GM18520 (cell line): ENCODE measurements at regions not wholly inside any gene's neighbourhood (a gene's known extent, or its start where the extent isn't known, plus 50 kb on each side); places are given as distances from the start of the nearest gene placed in this dataset.
A peak's percentile ranks its signal among the peaks of the same experiment; 100 is the strongest.

Experiments used
- ATAC-seq: cut with Tn5 transposase; IDR thresholded peaks from one replicate; pipeline ENCODE4 v1.9.1; 2021; ENCODE audit not compliant: unreplicated experiment

- no peak for ATAC-seq
Observed at GRCh38 chr13:77425705-77426104, 98.8 kb upstream of the MYCBP2 start.

DNA sequence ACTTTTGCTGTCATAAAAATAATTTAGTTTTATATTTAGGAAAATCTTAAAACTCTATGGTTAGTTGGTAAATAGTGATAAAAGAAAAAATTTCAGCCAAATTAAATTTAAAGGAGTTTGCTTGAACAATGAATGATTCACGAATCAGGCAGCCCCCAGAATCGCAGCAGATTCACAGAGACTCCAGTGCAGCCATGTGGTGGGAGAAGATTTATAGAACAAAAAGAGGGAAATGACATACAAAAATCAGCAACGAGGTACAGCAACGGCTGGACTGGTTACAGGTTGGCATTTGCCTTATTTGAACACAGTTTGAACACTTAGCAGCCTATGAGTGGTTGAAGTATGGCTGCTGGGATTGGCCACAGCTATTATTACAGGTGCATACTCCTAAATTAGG is 96.4 kb upstream of the MYCBP2 start:
- ATAC-seq, result no peak

DNA sequence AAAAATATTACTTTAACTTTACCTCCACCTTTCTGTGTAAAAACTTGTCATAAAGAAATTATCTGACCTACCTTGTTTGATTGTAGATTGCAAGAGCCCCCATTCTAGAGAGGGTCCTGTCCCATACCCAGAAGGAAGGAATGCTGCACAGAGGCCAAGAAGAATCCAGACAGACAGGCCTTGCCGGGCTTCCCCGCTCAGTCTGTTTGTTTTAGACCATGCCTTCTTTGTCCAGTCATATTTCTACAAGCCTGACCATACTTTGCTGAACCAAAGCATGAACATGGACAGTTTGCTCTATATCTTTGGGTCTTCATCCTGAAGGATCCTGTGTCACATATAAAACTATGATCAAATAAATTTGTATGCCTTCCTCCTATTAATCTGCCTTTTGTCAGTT is 95.8 kb upstream of the MYCBP2 start:
- ATAC-seq, result no peak

- no peak for ATAC-seq
Observed at GRCh38 chr13:77417897-77418296, 91.0 kb upstream of the MYCBP2 start.

DNA sequence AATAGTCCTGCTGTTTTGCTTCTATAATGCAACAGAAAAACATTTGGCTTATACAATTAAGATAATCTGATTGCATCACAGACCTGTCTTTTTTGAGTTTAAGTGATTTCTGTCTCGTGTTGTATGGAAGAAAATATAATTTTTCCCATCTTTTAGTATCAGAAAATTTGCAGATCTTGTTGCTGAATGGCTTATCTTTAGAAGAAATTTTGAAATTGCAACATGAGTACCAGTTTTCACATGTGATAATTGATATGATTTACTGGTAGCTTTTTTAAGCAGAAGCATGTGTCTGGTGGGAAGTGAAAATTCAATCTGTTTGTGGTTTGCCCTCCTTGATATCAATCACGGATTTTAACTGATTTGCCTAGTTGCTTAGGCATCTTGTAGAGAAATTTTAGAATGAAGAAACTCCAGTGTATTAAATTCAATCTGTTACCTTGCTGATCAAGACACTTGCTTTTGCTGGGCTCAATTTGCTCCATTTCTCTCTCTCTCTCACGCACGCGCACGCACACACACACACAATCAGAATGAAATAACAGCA is 89.8 kb upstream of the MYCBP2 start:
- no peak for ATAC-seq

DNA sequence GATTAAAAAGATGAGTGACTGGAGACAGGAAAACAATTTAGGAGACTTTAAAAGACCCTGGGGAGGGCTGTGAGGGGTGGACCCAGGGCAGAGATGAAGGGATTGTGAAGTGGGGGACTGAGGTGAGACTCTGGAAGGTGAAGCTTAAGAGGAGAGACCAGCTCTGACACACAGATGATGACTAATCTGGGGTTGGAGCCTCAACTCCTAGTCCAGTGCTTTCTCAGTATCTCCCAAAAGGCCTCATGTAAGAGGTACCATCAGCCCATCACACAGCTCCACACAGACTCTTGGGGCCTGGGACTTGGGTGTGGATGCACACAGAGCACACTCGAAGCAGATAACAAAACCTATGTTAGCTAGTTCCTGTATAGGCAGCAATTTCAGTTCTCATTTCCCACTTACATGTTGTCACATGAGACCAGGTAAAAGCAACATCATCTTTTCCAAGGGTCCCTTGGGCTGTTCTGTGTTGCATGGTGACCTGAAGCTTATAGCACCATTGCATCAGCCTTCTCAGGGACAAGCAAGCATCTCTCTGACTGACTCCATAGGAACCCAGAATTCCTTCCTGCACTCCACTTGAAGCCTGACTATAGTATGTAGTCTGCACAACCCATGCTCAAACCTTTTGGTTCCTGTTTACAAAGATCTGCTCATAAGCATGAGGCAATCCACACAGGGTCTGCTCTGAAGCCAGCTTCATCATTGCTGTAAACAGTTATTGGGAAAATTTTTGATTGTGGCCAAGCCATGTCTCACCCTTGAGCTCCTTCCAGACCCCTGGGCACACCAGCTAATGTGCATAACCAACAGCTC is 88.6 kb upstream of the MYCBP2 start:
- peak; percentile 41 for ATAC-seq

DNA sequence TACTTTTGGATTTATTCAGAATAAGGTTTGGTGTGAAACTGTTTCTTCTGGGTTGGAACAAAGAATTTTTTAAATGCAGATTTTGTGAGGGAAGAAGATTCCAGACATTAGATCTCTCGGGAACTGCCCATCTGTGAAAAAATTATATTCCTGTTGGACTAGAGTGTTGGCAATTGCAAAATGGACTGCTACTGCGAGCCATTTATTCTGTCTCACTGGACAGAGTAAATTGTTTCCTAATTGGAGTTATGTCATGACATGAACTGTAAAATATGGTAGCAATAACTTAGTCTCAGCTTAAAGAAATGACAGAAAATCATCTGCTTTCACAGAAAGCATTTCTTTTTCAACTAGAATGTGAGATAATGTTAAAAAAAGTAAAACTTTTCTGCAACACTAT is 86.0 kb upstream of the MYCBP2 start:
- ATAC-seq, result no peak

GRCh38 chr13:77412116-77412635 is 85.3 kb upstream of the MYCBP2 start:
- ATAC-seq, result no peak

DNA sequence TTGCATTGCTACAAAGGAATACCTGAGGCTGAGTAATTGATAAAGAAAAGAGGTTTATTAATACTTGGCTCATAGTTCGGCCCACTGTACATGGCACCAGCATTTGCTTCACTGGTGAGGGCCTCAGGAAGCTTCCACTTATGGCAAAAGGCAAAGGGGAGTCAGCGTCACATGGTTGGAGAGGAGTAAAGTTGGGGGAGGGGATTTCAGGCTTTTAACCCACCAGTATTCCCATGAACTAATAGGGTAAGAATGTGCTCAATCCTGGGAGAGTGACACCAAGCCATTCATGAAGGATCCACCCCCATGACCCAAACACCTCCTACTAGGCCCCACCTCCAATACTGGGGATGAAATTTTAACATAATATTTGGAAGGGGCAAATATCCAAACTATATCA is 82.5 kb upstream of the MYCBP2 start:
- no peak for ATAC-seq

DNA sequence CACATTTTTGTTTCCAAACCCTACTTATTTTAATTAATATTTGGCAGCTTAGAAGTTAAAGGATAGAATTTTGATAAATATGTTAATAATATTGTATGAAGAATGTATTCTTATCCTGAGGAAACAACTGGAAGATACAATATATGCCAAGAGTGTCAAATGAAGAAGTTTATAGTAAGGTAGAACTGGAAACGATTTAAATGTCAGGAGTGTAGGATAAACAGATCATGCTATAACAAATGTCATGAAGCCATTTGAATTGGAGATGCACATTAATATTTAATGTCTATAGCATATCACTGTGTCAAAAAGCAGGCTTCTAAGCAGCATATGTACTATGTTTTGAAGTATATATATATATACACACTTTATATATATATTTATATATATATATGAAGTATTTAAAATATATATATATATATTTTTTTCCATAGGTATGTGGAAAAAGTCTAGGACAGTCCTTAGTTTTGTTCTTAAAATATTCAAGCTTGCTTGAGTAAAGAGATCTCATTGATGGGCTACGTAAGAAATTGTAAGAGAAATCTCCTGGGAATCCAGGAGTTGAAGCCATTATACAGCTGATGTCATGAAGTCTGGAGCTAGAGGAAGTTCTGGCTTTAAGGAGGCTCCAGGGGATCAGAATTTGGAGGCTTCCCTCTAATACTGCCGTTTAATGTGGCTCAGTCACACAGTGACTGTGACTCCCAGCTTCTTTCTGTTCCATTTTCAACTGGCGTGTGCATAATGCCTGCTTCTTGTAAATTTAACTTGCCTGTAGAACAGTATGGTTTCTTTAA is 79.9 kb upstream of the MYCBP2 start:
- no peak for ATAC-seq

- no peak for ATAC-seq
Observed at GRCh38 chr13:77398825-77399620, 72.1 kb upstream of the MYCBP2 start.

- no peak for ATAC-seq
Observed at GRCh38 chr13:77397636-77398035, 70.7 kb upstream of the MYCBP2 start.

DNA sequence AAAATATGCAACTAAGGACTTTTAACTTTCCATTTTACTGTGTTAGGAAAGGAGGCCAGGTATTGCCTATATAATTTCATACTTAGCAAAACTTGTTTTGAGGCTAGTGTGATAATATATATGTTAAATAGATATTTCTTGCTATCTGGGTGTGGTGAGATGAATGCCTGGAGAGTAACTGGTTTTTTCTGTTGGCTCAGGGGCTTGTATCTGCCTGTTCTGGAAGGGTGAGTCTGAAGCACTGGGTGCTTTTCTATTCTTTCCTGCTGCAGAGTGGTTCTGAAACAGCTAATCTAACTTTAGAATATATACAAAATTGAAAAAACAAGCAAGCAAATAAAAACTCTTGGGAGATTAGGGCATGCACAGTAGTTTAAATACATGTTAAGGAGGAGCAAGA is 64.6 kb upstream of the MYCBP2 start:
- no peak for ATAC-seq

- ATAC-seq, result no peak
Observed at GRCh38 chr13:77390391-77390790, 63.5 kb upstream of the MYCBP2 start.

GRCh38 chr13:77389625-77390000 is 62.7 kb upstream of the MYCBP2 start:
- peak; percentile 63 for ATAC-seq

- ATAC-seq, result no peak
Observed at GRCh38 chr13:77388944-77389624, 62.2 kb upstream of the MYCBP2 start.

GRCh38 chr13:77387607-77388200 is 60.8 kb upstream of the MYCBP2 start:
- ATAC-seq, result no peak

DNA sequence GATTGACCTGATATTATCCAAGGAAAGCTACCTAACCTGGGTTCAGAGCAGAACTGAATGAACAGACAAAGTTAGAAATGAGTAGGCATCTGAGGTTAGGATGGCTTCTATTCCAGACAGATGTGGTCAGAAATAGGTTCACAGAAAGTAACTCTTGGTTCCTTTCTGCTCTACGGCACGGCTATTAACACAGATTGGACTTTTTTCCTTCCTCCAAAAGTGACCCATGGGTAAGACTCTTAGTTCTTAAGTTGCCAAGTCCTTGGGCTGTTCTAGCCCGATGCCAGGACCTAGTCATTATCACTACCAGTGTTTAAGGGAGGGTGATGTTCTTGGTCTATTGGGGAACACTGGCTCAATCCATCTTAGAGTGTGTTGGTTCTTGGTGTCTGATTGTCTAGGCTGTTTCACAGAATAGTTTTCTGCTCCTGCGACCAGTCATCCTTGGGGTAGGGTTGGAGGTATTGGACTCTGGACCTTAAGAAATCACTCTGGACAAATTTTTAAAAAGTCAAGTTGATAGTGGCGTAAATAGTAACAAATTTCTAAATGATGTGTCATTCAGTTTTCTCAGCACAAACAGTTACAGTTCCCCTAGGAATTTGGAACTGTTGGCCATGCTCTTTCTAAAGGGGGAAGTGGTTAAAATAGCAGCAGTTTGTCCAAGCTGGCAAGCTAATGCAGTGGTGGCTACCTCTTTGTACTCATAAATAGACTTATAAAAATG is 60.1 kb upstream of the MYCBP2 start:
- ATAC-seq, result no peak

- no peak for ATAC-seq
Observed at GRCh38 chr13:77386046-77386445, 59.2 kb upstream of the MYCBP2 start.
